AG04450 (cell line): ENCODE measurements at regions not wholly inside any gene's neighbourhood (a gene's known extent, or its start where the extent isn't known, plus 50 kb on each side); places are given as distances from the start of the nearest gene placed in this dataset.

Experiments used
- CTCF ChIA-PET: fragments of 300-600, 350-600 bp; formaldehyde crosslinking; extraction: SDS; loops from one replicate; lab custom pipeline; 2022; ENCODE audit warnings: antibody characterized with exemption, inconsistent platforms; lab: Charles Lee
- POLR2A ChIA-PET: fragments of 350-600 bp; formaldehyde crosslinking; extraction: SDS; loops from one replicate; lab custom pipeline; 2021; ENCODE audit warnings: antibody characterized with exemption, inconsistent platforms; lab: Yijun Ruan, JAX
- DNase-seq: peaks from one replicate; pipeline ENCODE4 v3.0.0-alpha.2; 2011; ENCODE audit warnings: low read depth, low spot score
- H3K27ac ChIP-seq: one replicate; pipeline ENCODE4 v1.5.1; 2012; ENCODE audit warnings: low read depth, low read length, control low read depth
- H3K27me3 ChIP-seq: one replicate; pipeline ENCODE4 v1.6.0; 2012; ENCODE audit warnings: low read length; ENCODE audit not compliant: control insufficient read depth, insufficient read depth
- H3K4me3 ChIP-seq: 2 replicates; pipeline ENCODE4 v1.5.1; 2011; ENCODE audit warnings: mild to moderate bottlenecking, low read depth, low read length, control low read depth
- H3K9me3 ChIP-seq: 2 replicates; pipeline ENCODE4 v1.5.1; 2012; ENCODE audit warnings: low read length; ENCODE audit not compliant: control insufficient read depth, insufficient read depth
- TF ChIP-seq, protein P1 (sequence below): IDR thresholded peaks from 2 replicates; pipeline ENCODE4 v1.5.1; 2011; ENCODE audit warnings: low read depth, low read length, control low read depth, inconsistent platforms

DNA sequence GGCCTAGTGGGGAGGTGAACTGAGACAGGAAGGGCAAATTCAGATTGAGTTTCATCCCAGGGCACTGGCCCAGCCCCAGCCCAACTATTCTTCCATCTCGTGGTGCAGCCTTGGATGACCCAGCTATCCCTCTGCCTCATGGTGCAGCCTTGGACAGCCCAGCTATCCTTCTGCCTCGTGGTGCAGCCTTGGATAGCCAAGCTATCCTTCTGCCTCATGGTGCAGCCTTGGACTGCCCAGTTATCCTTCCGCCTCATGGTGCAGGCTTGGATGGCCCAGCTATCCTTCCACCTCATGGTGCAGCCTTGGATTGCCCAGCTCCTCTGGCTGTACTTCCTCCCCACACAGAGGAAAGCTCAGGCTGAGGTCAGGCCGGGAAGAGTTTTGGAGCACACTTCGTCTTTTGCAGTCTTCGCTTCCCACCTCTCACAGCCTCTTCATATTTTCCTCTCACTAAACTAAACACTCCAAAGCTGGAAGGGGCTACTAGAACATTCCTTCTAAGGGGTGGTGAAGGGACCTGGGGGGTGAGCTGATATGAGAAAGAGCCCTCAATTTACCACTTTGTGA is 69.8 kb upstream of the TTC34 start:
- Histone ChIP-seq H3K4me3 (no peak overlapping the region), H3K27me3 (no peaks in the 10 kb centered on the region), H3K9me3 (peaks cover 96% of the 10 kb centered on the region), H3K27ac (no peak overlapping the region)
- no peak for DNase-seq
- ChIA-PET POLR2A (no interaction called here), CTCF (no interaction called here)
- TF ChIP-seq, protein P1, sequence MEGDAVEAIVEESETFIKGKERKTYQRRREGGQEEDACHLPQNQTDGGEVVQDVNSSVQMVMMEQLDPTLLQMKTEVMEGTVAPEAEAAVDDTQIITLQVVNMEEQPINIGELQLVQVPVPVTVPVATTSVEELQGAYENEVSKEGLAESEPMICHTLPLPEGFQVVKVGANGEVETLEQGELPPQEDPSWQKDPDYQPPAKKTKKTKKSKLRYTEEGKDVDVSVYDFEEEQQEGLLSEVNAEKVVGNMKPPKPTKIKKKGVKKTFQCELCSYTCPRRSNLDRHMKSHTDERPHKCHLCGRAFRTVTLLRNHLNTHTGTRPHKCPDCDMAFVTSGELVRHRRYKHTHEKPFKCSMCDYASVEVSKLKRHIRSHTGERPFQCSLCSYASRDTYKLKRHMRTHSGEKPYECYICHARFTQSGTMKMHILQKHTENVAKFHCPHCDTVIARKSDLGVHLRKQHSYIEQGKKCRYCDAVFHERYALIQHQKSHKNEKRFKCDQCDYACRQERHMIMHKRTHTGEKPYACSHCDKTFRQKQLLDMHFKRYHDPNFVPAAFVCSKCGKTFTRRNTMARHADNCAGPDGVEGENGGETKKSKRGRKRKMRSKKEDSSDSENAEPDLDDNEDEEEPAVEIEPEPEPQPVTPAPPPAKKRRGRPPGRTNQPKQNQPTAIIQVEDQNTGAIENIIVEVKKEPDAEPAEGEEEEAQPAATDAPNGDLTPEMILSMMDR: no peak

DNA sequence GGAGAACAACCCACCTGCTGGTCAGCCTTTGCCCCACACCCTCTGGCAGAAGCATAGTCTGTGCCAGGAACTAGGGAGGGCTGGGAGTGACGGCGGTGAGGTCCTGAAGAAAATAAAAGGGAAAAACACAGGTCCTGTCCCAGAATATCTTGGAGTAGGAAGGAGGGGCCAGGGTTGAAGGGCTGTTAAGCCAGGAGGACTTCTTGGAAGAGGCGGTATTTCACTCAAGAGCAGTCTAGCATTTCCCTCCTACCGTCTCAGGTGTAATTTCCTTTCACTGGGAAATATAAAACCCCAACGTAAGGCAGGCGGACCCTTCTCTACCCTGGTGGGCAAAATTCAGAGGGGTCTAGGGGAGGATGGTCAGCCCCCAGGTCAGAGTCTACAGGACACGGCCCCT is 72.7 kb upstream of the TTC34 start:
- POLR2A ChIA-PET: no interaction called here
- H3K27ac ChIP-seq: no peak overlapping the region
- H3K9me3 ChIP-seq: peaks cover 96% of the 10 kb centered on the region
- H3K27me3 ChIP-seq: no peaks in the 10 kb centered on the region
- CTCF ChIA-PET: no interaction called here
- TF ChIP-seq, protein P1: no peak
- H3K4me3 ChIP-seq: no peak overlapping the region
- DNase-seq: no peak

DNA sequence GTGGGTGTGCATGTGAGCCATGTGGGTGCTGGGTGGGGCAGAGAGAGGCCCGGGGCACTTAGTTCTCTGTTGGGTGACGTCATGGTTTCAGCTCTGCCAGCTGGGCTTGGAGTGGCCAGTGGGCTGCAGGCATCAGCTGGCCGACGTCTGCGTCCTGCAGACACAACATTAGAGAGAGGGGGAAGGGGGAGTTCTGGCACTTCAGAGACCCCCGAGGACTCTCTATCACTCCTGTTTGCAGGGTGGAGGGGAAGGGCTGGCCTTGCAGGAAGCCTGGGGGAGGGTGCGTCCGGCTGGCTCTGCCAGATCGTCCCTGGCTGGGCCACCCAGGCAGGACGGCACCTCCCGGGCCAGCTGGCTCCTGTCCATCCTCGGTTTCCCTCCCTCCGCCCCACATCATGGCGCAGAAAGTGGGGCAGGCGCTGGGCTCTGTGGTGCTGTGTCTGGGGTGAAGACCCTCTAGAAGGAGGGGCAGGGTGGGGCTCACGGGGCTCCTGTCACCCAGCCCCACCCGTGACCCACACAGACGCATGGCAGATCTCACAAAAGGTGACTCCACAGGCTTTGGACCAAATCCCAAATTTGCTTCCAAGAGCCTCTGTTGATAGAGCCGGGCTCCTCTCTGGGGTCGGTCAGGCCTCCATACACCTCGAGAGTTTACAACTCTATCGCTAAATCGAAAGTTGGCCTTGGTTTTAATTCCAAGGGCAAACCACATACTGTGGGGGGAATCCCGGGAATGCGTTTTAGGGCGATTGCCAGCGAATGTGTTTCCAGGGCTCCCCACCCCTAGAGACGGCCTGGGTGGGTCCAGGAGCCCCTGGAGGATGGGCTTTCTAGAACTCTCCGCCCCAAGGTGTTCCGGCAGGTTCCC is 73.4 kb upstream of the TTC34 start:
- TF ChIP-seq, protein P1: no peak
- POLR2A ChIA-PET: no interaction called here
- no peaks in the 10 kb centered on the region for H3K27me3 ChIP-seq
- H3K4me3 ChIP-seq: no peak overlapping the region
- H3K27ac ChIP-seq: no peak overlapping the region
- DNase-seq: no peak
- CTCF ChIA-PET: no interaction called here
- peaks cover 96% of the 10 kb centered on the region for H3K9me3 ChIP-seq

DNA sequence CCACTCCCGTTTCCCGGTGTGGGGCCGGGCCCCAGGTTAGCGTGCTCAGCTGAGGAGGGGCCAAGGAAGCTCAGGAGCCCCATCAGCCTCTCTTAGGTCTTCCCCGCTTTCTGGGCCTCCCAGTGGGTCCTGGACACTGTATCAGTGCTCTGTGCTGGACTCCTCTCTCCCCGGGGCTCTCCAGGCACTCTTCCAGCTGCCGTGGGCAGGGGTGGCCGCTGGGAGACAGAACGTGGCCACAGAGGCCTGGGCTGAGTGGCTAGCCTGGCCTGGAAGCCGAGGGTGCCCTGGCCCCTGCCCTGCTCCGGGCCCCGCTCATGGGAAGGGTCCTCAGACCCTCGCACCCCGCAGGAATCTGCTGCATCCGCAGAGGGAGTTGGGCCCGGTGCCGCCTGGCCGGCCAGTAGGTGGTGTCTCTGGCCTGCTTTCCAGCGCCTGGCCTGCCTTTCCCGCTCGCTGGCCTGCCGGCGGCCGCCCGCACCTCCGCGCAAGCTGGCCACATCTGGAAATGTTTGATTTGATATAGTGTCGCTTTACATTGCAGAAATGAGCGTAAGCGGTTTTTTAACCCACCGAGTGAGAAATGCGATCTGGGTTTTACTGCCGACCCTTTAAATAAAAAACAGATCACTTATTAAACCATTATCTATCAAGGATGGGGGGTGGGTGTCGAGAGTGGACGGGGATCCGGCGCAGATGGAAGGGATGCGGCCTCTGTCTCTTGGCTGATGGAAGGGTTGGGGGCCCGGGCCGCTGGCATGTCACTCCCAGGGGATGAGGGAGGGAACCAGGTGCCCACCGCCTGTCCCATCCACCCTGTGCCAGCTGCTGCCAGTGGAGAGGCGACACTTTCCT is 74.4 kb upstream of the TTC34 start:
- DNase-seq: no peak
- CTCF ChIA-PET: no interaction called here
- H3K27me3 ChIP-seq: no peaks in the 10 kb centered on the region
- POLR2A ChIA-PET: no interaction called here
- peaks cover 96% of the 10 kb centered on the region for H3K9me3 ChIP-seq
- no peak overlapping the region for H3K27ac ChIP-seq
- TF ChIP-seq, protein P1: no peak
- no peak overlapping the region for H3K4me3 ChIP-seq

DNA sequence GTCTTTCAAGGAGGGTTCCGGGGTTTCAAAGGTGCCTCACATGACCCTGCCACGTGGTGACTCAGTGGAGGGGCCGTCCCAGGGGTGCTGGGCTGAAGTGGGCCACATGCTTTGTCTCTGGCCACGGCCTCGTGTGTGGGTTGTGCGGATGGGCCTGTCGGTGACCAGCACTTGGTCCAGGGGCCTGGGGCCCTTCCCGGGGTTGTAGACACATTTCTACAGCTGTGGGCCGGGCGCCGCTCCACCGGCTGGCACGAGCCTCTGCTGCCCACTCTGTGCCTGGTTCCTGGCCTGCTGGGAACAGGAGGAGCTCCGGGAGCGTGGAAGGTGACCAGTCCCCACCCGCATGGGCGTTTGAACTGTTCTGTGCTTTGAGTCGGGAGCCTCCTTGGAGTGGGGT is 75.4 kb upstream of the TTC34 start:
- TF ChIP-seq, protein P1: no peak
- Histone ChIP-seq H3K9me3 (peaks cover 96% of the 10 kb centered on the region), H3K27ac (no peak overlapping the region), H3K27me3 (no peaks in the 10 kb centered on the region), H3K4me3 (no peak overlapping the region)
- DNase-seq: no peak
- ChIA-PET POLR2A (no interaction called here), CTCF (no interaction called here)
